ENCODE measurements at regions not wholly inside any gene's neighbourhood (a gene's known extent, or its start where the extent isn't known, plus 50 kb on each side); places are given as distances from the start of the nearest gene placed in this dataset.

- Histone ChIP-seq H4K20me1 (ENCODE audit: low read depth, low read length) (no peaks in the 10 kb centered on the region), H3K27me3 (ENCODE audit: low read length) (no peaks in the 10 kb centered on the region), H2AFZ (ENCODE audit: low read depth, low read length, severe bottlenecking) (no peak overlapping the region), H3F3A (ENCODE audit: insufficient read depth) (no peaks in the 10 kb centered on the region), H3K36me3 (ENCODE audit: low read length) (no peaks in the 10 kb centered on the region), H3K9me2 (replicated peaks; ENCODE audit: insufficient read depth, low read length) (no peaks in the 10 kb centered on the region), H3K79me2 (ENCODE audit: insufficient read depth, low read length) (no peaks in the 10 kb centered on the region), H3K27ac (ENCODE audit: low read depth, low read length) (no peak overlapping the region), H3K9me3 (ENCODE audit: insufficient read depth, low read length) (no peaks in the 10 kb centered on the region), H3K4me3 (ENCODE audit: insufficient read depth, low read length, poor library complexity, severe bottlenecking) (no peak overlapping the region), H3K4me2 (ENCODE audit: low read depth, low read length, poor library complexity, severe bottlenecking) (no peak overlapping the region), H3K9ac (ENCODE audit: low read length) (no peak overlapping the region)
- TF ChIP-seq EZH2phosphoT487 (conservative IDR thresholded peaks at IDR 0.05; ENCODE audit: low read length), result no peak
- TF ChIP-seq, protein P1, sequence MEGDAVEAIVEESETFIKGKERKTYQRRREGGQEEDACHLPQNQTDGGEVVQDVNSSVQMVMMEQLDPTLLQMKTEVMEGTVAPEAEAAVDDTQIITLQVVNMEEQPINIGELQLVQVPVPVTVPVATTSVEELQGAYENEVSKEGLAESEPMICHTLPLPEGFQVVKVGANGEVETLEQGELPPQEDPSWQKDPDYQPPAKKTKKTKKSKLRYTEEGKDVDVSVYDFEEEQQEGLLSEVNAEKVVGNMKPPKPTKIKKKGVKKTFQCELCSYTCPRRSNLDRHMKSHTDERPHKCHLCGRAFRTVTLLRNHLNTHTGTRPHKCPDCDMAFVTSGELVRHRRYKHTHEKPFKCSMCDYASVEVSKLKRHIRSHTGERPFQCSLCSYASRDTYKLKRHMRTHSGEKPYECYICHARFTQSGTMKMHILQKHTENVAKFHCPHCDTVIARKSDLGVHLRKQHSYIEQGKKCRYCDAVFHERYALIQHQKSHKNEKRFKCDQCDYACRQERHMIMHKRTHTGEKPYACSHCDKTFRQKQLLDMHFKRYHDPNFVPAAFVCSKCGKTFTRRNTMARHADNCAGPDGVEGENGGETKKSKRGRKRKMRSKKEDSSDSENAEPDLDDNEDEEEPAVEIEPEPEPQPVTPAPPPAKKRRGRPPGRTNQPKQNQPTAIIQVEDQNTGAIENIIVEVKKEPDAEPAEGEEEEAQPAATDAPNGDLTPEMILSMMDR (IDR thresholded peaks at IDR 0.05; ENCODE audit: insufficient read depth, low read length, poor library complexity, severe bottlenecking), result no peak
Observed at GRCh38 chr5:120960510-120960909, 496.4 kb downstream of the PRR16 start.

- Histone ChIP-seq H3K36me3 (ENCODE audit: low read length) (no peaks in the 10 kb centered on the region), H3F3A (ENCODE audit: insufficient read depth) (no peaks in the 10 kb centered on the region), H3K9me3 (ENCODE audit: insufficient read depth, low read length) (no peaks in the 10 kb centered on the region), H3K27me3 (ENCODE audit: low read length) (no peaks in the 10 kb centered on the region), H3K27ac (ENCODE audit: low read depth, low read length) (no peak overlapping the region), H3K9me2 (replicated peaks; ENCODE audit: insufficient read depth, low read length) (no peaks in the 10 kb centered on the region), H2AFZ (ENCODE audit: low read depth, low read length, severe bottlenecking) (no peak overlapping the region), H3K9ac (ENCODE audit: low read length) (no peak overlapping the region), H3K79me2 (ENCODE audit: insufficient read depth, low read length) (no peaks in the 10 kb centered on the region), H4K20me1 (ENCODE audit: low read depth, low read length) (no peaks in the 10 kb centered on the region), H3K4me3 (ENCODE audit: insufficient read depth, low read length, poor library complexity, severe bottlenecking) (no peak overlapping the region), H3K4me2 (ENCODE audit: low read depth, low read length, poor library complexity, severe bottlenecking) (no peak overlapping the region)
- TF ChIP-seq, protein P1 (IDR thresholded peaks at IDR 0.05; ENCODE audit: insufficient read depth, low read length, poor library complexity, severe bottlenecking), result no peak
- no peak for TF ChIP-seq EZH2phosphoT487 (conservative IDR thresholded peaks at IDR 0.05; ENCODE audit: low read length)
Observed at GRCh38 chr5:120967366-120967765, 503.3 kb downstream of the PRR16 start.

GRCh38 chr5:120974690-120975089 is 510.6 kb downstream of the PRR16 start:
- Histone ChIP-seq H3K36me3 (ENCODE audit: low read length) (no peaks in the 10 kb centered on the region), H3K9me2 (replicated peaks; ENCODE audit: insufficient read depth, low read length) (no peaks in the 10 kb centered on the region), H3F3A (ENCODE audit: insufficient read depth) (no peaks in the 10 kb centered on the region), H3K9me3 (ENCODE audit: insufficient read depth, low read length) (no peaks in the 10 kb centered on the region), H3K27ac (ENCODE audit: low read depth, low read length) (no peak overlapping the region), H3K27me3 (ENCODE audit: low read length) (no peaks in the 10 kb centered on the region), H3K4me2 (ENCODE audit: low read depth, low read length, poor library complexity, severe bottlenecking) (no peak overlapping the region), H3K79me2 (ENCODE audit: insufficient read depth, low read length) (no peaks in the 10 kb centered on the region), H4K20me1 (ENCODE audit: low read depth, low read length) (no peaks in the 10 kb centered on the region), H3K9ac (ENCODE audit: low read length) (no peak overlapping the region), H3K4me3 (ENCODE audit: insufficient read depth, low read length, poor library complexity, severe bottlenecking) (no peak overlapping the region), H2AFZ (ENCODE audit: low read depth, low read length, severe bottlenecking) (no peak overlapping the region)
- TF ChIP-seq EZH2phosphoT487 (conservative IDR thresholded peaks at IDR 0.05; ENCODE audit: low read length), result no peak
- TF ChIP-seq, protein P1 (IDR thresholded peaks at IDR 0.05; ENCODE audit: insufficient read depth, low read length, poor library complexity, severe bottlenecking), result no peak

Measured in SU-DHL-6 (cell line).